ENCODE measurements at regions not wholly inside any gene's neighbourhood (a gene's known extent, or its start where the extent isn't known, plus 50 kb on each side); places are given as distances from the start of the nearest gene placed in this dataset.
"Not testable (repeated sequence)": the region's sequence is repeated elsewhere in the genome, so short reads cannot be mapped to it uniquely, and the experiment has no call there.

DNA sequence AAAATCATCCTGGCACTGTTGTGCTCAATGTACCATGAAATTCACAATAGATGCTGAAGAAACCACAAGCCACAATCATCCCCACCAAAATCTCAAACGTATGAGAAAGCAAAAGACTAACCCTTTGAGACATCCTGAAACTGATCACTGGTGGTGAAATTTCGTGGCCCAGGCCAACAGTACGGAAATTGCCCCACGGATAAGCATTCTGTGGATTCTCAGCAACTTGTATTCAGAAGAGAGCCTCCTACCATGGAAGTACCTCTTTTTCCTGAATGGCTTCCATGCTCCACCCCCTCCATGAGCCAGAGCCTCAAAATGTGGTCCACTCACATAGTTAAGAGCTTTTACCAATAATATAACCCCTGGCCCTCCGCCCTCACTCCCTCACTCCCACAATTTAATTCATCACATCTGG, 163.9 kb upstream of the AUTS2 start:
- DNase-seq, result no peak

DNA sequence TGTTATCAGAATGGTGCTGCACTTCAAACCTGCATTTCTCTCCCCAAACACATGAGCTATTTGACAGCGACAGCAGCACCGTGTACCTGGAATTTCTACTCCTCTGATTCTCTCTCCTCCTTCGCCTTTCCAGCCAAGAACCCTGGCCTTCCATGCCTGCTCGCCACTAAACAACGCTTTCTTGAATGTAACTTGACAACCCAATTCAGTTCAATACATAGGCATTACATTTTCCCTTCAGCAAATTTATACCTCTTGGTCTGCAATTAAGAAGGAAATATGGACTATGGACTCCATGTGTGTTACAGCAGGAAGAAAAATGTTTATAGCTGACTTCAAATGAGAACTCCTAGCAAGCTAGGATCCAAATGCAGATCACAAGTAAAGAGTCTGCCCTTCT, 162.6 kb upstream of the AUTS2 start:
- no peak for DNase-seq

DNA sequence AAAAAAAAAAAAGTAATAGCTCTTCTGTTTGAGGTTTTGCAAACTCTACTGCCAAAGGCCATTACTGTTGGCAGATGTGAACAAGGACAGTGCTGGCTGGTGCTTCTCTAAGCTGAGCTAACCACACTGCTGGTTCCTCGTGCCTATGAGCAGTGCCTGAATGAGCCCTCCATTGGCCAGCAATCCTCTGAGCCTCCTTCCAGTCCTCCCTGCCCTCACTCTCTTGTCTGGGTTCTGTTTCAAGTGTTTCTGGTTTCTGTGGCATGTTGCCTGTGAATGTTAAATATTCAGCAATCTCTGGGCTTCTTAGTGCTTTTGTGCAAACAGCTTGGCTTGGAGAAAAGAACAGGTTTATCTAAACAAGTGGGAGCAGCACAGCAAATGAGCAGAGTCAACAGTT, 161.3 kb upstream of the AUTS2 start:
- DNase-seq, result no peak

DNA sequence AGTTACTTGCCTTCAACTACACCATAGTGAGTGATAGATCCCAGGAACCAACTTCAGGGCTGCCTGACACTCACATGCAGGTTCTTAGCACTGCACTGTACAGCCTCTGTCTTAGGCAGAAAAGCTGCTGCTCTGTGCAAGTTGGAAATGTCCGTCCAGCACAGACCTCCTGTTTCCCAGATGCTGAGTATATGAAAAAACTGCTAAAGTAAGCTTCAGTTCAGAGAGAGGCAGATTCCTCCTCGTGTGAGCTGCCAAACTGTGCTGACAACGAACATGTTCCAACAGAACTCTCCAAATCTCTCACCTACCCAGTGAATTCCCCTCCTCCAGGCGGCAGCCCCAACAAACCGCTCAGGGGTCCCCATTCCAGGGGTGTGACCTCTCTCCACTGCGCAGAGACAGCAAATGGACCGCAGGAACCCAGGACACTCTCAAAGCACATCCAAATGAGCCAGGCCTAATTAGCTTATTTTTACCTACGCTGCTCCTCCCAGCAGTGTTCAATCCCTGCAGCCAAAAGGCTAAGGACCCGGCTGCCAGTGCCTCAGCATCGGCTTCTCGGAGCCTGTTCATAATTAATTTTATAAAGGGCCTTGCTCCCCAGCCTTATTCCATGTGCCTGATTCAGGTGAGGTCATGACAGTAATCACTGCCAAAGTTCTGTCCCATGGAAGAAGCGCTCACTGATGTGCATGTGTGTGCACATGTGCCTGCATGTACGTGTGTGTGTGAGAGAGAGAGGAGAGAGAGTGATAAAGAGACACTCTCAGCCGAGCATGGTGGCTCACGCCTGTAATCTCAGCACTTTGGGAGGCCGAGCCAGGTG, 159.5 kb upstream of the AUTS2 start:
- no peak for DNase-seq

DNA sequence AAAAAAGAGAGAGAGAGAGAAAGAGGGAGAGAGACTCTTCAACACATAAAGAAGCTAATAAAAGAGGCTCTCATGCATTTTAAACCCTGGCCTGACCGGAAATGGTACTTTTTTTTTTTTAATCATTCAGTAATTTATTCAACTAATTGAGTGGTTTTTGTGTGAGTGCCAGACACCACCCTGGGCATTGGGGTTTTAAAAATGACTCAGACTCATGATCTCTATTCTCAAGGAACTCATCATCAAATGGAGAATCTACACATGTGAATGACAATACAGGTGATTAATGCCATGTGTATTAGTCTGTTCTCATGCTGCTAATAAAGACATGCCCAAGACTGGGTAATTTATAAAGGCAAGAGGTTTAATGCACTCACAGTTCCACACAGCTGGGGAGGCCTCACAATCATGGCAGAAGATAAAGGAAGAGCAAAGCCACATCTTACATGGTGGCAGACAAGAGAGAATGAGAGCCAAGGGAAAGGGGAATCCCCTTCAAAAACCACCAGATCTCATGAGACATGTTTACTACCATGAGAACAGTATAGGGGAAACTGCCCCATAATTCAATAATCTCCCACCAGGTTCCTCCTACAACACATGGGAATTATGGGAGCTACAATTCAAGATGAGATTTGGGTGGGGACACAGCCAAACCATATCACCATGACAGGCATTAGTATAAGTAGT, 158.5 kb upstream of the AUTS2 start:
- DNase-seq, result no peak

DNA sequence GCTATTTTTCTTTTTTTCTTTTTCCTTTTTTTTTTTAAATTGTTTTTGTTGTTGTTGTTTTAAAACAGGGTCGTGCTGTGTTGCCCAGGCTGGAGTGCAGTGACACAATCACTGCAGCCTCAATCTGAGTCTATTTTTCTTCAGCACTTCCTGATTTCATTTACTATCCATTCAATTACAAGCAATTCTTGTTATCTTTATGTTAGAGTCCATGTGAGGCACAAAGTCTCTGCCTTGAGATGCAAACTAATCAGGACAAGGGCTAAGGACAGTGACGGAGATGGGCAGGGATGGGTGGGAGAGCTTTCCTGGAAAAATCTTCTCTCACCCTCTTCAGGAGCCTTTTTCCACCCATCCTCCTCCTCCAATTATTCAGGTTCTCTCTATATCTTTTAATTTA, 157.3 kb upstream of the AUTS2 start:
- DNase-seq, result no peak

DNA sequence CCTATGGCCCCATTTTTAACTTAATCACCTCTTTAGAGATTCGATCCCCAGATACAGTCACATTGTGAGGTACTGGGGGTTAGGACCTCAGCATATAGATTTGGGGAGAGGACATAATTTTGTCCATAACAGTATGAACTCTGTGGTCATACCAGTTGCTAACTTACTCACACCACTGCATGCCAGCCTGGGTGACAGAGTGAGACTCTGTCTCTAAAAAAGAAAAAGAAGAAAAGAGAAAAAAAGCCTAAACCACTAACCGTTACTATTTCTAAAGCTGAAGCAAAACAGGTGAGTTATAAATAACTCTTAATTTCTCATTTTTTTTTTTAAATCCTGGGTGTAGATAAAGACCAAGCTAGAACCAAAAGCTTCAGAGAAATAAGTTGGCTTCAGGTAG, 155.1 kb upstream of the AUTS2 start:
- DNase-seq, result no peak

DNA sequence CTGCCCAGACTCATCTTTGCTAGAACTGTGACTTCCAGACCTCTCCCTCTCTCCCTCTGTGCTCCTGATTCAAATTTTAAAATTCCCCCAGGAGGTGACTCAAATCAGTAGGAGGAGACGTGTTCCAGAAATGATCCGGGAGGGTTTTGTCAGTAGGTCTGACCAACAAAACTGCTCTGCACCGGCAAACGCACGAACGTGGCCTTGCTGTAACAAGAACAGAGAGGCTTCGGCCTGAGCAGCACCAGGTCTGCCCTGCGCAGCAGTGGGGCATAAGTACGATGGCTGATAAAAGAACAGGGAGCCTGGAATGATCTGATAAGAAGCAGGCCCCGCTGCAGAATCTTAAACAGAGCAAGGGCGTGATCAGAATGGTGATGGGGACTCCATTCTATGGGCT, 152.7 kb upstream of the AUTS2 start:
- no peak for DNase-seq

DNA sequence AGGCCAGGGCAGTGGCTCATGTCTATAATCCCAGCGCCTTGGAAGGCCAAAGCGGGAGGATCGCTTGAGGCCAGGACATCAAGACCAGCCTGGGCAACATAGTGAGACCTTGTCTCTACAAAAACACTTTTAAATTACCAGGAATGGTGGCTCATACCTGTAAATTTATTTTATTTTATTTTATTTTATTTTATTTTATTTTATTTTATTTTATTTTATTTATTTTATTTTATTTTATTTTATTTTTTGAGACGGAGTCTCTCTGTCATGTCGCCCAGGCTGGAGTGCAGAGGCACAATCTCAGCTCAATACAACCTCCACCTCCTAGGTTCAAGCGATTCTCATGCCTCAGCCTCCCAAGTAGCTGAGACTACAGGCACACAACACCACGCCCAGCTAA, 152.1 kb upstream of the AUTS2 start:
- DNase-seq, result not testable (repeated sequence)

DNA sequence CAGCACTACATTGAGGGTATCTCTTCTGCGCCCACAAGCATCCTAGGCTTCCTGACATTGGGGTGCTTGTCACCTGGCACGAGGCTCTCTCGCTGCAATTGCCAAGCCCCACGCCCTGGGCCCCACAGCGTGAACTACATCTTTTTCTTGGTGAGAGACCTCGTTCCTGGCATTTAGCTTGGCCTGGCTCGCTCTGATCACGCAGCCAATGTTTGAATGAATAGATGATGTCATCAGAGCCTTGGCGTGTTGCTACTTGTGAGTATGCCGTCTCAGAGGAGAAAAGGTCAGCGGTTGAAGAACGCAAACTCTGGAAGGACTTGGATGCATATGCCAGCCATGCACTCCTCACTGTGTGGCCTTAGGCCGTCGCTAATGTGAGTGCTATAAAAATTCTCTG, 150.2 kb upstream of the AUTS2 start:
- DNase-seq, result no peak

DNA sequence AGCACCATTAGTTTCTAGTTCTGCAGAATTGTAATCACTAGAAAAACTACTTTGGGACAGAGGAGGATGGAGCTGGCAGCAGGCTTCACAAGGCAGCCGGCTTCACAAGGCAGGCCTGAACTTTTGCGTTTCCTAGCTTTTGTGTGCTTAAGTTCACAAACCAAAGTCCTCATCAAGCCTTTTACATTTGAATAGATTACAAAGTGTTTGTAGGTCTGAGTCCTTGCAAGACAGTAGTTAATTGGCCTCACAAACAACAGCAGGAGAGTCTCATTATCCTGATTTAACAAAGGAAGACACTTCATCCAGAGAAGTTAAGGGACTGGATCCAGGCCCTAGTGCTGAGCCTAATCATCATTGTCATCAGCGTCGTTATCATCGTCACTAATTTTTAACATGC, 147.8 kb upstream of the AUTS2 start:
- DNase-seq, result no peak

DNA sequence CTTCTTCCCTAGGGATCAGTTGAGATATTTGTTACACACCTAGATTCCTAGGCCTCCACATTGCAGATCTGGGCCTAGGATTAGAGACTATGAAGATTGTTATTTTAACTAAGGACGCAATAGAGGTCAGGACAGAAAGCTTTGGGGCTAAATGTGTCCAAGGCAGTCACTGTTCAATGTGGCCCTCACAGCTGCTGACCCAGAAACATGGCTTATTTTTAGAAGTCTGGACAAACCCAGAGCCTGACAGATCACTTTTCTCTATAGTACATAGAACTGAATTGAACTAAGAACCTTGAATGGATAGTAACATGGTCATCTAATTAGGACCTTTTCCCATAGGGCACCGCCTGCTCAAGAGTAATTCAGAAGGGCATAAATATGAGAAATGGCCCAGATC, 146.6 kb upstream of the AUTS2 start:
- no peak for DNase-seq

DNA sequence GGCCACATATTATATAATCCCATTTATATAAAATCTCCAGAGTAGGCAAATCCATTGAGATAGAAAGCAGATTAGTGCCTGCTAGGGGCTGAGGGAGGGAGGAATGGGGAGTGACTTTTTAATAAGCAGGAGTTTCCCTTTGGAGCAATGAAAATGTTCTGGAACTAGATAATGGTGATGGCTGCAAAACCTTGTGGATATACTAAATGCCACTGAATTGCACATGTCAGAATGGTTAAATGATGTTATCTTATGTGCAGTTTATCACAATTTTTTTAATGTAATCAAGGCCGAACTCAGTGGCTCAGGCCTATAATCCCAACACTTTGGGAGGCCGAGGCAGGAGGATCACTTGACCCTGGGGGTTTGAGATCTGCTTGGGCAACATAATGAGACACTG, 145.5 kb upstream of the AUTS2 start:
- DNase-seq, result no peak

DNA sequence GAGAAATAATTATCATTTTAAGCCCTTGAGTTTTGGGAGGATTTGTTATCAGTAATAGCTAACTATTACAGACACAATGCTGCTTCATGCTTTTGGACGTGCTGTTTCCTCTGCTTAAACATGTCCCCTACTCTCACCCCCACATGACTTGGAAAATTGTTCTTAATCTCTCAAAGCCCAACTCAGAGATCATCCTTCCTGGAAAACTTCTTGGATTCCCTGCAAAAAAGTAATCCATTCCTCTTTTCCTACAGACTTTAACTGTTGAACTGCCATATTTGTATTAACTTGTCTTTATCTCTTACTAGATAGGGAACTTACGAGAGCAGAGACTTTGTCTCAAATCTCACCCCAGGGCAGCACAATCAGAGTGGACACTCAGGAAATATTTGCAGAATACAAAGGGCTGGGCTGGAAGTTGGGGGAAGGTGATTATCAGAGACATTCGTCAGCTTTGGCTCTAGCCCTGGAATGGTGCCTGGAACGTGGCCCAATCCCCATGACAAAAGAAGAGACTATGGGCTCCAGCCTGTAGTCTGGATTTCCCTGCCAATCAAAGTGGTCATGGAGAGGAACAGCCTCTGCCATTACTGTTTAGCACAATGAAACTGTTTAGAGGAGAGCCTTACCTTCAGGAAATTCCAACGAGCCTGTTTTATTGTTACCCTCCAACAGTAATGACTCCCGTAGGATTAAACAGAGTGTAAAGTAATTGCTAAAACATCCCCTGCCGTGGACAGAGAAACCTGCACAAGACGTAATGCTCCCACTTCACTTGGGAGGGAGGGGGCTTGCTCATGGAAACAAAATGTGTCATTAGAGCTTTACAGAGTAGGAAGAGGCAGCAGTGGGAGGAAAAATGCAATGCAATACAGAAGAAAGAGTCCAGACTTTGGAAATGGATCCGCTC, 140.4 kb upstream of the AUTS2 start:
- DNase-seq, result no peak

DNA sequence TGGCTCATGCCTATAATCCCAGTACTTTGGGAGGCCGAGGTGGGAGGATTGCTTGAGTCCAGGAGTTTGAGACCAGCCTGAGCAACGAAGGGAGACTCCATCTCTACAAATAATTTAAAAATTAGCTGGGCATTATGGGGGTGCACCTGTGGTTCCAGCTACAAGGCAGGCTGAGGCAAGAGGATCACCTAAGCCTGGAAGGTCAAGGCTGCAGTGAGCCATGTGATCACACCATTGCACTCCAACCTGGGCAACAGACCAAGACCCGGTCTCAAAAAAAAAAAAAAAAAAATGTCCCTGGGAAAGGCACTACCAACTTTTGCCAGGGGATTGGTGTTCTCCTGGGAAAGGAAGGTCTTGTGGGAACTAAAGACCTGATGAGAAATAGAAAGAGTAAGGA, 134.2 kb upstream of the AUTS2 start:
- no peak for DNase-seq

DNA sequence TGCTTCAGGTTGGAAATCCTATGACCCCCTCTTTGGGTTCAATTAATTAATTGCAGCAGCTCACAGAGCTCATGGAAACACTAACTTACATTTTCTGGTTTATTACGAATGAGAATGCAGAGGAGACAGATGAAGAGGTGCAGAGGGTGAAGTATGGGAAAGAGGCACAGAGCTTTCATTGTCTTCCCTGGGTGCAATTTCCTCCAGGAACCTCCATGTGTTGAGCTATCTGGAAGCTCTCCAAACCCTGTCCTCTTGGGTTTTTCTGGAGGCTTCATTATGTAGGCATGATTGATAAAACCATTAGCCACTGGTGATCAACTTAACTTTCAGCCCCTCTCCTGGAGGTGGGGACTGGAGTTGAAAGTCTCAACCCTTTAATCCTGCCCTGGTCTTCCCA, 133.0 kb upstream of the AUTS2 start:
- DNase-seq, result no peak

DNA sequence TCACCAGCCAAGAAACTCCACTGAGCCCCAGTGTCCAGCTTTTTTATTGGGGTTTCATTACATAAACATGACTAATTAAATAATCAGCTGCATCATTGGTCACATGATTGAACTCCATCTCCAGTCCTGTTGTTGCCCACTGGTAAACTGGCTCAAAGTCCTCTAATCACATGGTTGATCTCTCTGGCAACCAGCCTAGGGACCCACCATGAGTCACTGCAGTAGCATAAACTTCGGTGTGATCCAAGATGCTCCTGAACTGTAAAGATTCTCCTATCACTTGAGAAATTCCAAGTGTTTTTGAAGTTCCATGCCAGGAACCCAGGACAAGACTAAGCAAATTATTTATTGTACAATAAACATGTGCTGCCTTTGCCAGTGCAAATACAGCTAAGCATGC, 130.4 kb upstream of the AUTS2 start:
- no peak for DNase-seq

DNA sequence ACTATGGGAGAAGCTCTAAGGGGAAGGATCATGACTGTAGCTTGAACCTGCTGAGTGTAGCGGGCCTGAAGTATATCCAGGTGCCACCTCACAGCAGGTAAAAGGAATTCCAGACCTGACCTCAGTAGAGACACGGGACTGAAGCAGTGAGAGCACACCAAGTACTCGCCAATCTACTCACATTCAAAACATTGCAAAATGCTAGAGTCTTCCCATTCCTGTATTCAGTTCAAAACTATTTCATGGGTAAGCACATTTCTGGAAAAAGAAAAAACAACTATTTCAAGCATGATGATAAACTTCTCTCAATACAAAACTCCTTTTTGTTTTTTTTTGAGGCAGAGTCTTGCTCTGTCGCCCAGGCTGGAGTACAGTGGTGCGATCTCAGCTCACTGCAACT, 121.9 kb upstream of the AUTS2 start:
- no peak for DNase-seq

DNA sequence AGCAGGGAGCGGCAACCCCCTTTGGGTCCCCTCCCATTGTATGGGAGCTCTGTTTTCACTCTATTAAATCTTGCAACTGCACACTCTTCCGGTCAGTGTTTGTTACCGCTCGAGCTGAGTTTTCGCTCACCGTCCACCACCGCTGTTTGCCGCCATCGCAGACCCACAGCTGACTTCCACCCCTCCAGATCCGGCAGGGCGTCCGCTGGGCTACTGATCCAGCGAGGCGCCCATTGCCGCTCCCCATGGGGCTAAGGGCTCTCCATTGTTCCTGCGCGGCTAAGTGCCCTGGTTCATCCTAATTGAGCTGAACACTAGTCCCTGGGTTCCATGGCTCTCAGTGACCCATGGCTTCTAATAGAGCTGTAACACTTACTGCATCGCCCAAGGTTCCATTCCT, 115.6 kb upstream of the AUTS2 start:
- no peak for DNase-seq

DNA sequence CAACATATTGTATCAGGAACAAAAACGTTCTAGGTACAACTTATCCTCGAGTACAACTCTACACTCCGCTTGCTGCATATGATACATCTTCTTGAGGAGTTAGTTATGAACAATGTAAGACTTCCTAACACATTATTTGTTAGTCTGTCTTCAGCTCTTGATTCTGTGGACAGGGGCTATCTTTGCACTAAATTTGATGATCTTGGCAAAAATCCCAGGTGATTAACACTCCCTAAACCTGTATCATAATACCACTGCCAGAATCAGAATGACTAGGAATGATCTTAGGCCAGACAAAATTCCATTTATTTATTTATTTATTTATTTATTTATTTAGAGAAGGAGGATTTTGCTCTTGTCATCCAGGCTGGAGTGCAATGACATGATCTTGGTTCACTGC, 108.7 kb upstream of the AUTS2 start:
- no peak for DNase-seq

DNA sequence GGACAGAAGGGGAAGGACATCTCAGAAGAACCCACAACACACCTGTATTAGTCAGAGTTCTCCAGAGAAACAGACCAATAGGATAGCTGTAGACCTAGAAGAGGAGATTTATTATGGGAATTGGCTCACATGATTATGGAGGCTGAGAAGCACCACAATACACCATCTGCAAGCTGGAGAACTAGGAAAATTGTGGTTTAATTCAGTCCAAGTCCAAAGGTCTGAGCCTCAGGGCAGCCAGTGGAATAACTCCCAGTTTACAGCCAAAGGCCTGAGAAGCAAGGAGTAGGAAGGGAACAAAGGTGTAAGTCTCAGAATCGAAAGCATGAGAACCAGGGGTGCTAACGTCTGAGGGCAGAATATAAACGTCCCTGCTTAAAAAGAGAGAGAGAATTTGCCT, 99.6 kb upstream of the AUTS2 start:
- DNase-seq, result no peak

DNA sequence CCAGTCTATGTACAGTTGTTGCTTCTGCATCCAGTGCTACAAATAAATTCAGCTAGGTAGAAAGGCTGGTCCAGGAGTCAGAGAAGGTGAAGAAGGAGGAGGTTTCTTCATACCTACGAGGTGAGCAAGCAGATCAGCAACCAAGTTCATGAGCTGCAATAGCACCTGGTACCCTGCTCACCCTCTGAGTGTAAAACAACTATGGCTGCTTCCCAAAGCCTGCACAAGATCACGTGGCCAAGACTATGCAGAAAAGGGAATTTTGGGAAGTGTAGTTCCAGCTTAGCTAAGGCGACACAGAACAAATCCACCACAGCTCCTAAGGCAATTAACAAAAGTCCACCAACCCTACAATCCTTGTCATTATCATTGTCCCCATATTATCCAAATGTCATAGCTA, 95.9 kb upstream of the AUTS2 start:
- DNase-seq, result no peak

DNA sequence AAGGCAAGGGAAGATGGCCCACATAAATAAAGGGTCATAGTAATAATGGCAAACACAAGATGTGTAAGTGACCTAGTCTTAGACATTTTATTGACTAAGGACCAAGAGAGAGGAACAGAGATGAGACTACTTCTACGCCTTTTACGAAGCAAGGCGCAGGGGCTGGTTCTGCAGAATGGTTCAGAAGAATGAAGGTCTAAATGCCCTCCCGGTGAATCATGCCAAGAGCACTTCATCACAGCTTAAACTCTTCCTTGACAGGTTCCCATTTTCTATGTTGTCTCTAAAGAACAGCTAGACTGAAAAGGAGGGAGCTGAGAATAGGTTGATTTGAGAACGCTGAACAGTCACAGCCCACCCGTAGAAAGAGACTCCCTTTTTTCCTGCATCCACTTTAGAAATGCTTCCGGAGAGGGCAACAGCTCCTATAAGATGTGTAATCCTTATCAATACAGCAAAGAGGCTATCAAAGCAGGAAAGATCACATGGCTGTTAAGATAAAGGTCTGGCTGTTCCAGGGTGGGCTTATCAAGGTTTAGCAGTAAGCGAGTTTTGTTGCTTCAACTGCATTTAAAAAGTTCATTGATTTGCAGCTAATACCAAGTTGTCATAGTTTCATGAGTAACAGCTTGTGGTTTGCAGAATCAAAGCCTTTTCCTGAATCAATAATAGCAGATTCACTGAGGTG, 93.4 kb upstream of the AUTS2 start:
- DNase-seq, result no peak

All from AML-193 (cell line).